Adrenal gland (tissue), 9 donors: ENCODE measurements at regions not wholly inside any gene's neighbourhood (a gene's known extent, or its start where the extent isn't known, plus 50 kb on each side); places are given as distances from the start of the nearest gene placed in this dataset.
A peak's percentile ranks its signal among the peaks of the same experiment; 100 is the strongest.

Experiments
- DNase-seq, 7 donors: peaks; one replicate each; pipeline ENCODE4 v3.0.0-alpha.2; 2019 to 2020
- H3K27ac ChIP-seq, 5 donors: fragments of 200-600 bp; sonication (generic) in 4 of 5; 1 replicate in 3 of 5; 2 replicates in 2 of 5; pipeline versions ENCODE4 v1.5.1 to v1.8.0; 2016 to 2020; ENCODE audit warnings: mild to moderate bottlenecking in 1 of 5
- H3K27me3 ChIP-seq: fragments of 200-600 bp; 2 replicates; pipeline ENCODE4 v1.8.0; 2021
- H3K36me3 ChIP-seq, 2 donors: fragments of 200-600 bp; replicated peaks in 1 of 2; 1 replicate in 1 of 2; 2 replicates in 1 of 2; pipeline versions ENCODE4 v1.5.1 to v1.8.0; 2018 to 2022
- H3K4me1 ChIP-seq, 2 donors: fragments of 200-600 bp; replicated peaks in 1 of 2; 1 replicate in 1 of 2; 2 replicates in 1 of 2; pipeline versions ENCODE4 v1.5.1 to v1.8.0; 2018 to 2021
- H3K4me3 ChIP-seq, 4 donors: fragments of 200-600 bp; sonication (generic) in 3 of 4; one replicate each; pipeline ENCODE4 v1.5.1; 2016 to 2018
- H3K9me3 ChIP-seq, 3 donors: fragments of 200-600 bp; sonication (generic) in 1 of 3; replicated peaks in 1 of 3; 1 replicate in 2 of 3; 2 replicates in 1 of 3; pipeline versions ENCODE4 v1.5.1 to v1.8.0; 2016 to 2021
- CTCF ChIP-seq, 6 experiments: fragments of 450-650 bp in 4 of 6; fragments of 200-600 bp in 2 of 6; sonication (generic) in 1 of 6; IDR thresholded peaks; 1 replicate in 5 of 6; 2 replicates in 1 of 6; pipeline versions ENCODE4 v1.5.1 to v1.8.0; 2016 to 2021; ENCODE audit warnings: antibody characterized with exemption in 6 of 6, mild to moderate bottlenecking in 2 of 6, moderate library complexity in 1 of 6
- POLR2A ChIP-seq, 2 donors: fragments of 450-650 bp; IDR thresholded peaks; one replicate each; pipeline ENCODE4 v1.6.1; 2017; ENCODE audit warnings: antibody characterized with exemption in 2 of 2, mild to moderate bottlenecking in 2 of 2, moderate library complexity in 1 of 2
- WGBS, 4 donors: extraction: QIAGEN DNeasy Blood & Tissue Kit in 2 of 4; methylation state at CpG; one replicate each; pipeline versions ENCODE4 v1.1.5 to v1.1.7; 2013 to 2017; 5-methylcytosine and 5-hydroxymethylcytosine counted together
- intact Hi-C, 2 donors: fragments of 100-400 bp; cut with DNase I; formaldehyde crosslinking; loops; one replicate each; pipeline versions ENCODE4 v1.14.1 to v1.15.0; 2022 to 2023
- donor health status: healthy with polysubstance abuse.
- donor health status: Bipolar disorder and iron deficiency.
- donor health status: DM: yes; HTN: yes; CAD: no.
- donor health status: DM: no; HTN: no; CAD: no.
- donor health status: DM: no; HTN: no; CAD: no.

- no peaks in the 10 kb centered on the region for H3K27me3 ChIP-seq
- H3K4me1 ChIP-seq = peaks cover 13 to 15% of the 10 kb centered on the region in 2 donors
- TF ChIP-seq POLR2A (IDR thresholded peaks at IDR 0.05) = peak in 1 of 2 donors; percentile 49
- TF ChIP-seq CTCF (IDR thresholded peaks at IDR 0.05) = no peak
- peak; percentile 83 to 94 (median 90) for DNase-seq
- WGBS, 4 donors = 21 to 38% (median 27%) methylated on average over 9 to 10 of the region's 10 CpGs
- no peaks in the 10 kb centered on the region for H3K36me3 ChIP-seq
- H3K27ac ChIP-seq = peak overlapping the region in 3 of 5 donors; percentile 20 to 63 (median 23)
- H3K9me3 ChIP-seq = no peaks in the 10 kb centered on the region
- intact Hi-C loops = no loop called here
- no peak overlapping the region for H3K4me3 ChIP-seq
Observed at GRCh38 chr2:237213315-237214022, 127.8 kb downstream of the COPS8 start.

GRCh38 chr2:237214030-237214675 lies 128.5 kb downstream of the COPS8 start:
- TF ChIP-seq CTCF (IDR thresholded peaks at IDR 0.05) = no peak
- no peak for TF ChIP-seq POLR2A (IDR thresholded peaks at IDR 0.05)
- WGBS, 4 donors = 67 to 76% (median 73%) methylated on average over 6 to 8 of the region's 8 CpGs
- Histone ChIP-seq H3K4me3 (no peak overlapping the region), H3K27me3 (no peaks in the 10 kb centered on the region), H3K9me3 (no peaks in the 10 kb centered on the region), H3K27ac (peak overlapping the region in 3 of 5 donors; percentile 20 to 63 (median 23)), H3K4me1 (peaks cover 13 to 15% of the 10 kb centered on the region in 2 donors), H3K36me3 (no peaks in the 10 kb centered on the region)
- peak in 1 of 7 donors; percentile 34 for DNase-seq
- intact Hi-C loops = no loop called here

- H3K27me3 ChIP-seq = no peaks in the 10 kb centered on the region
- no peak overlapping the region for H3K27ac ChIP-seq
- DNase-seq = no peak
- TF ChIP-seq POLR2A (IDR thresholded peaks at IDR 0.05) (no peak), CTCF (IDR thresholded peaks at IDR 0.05) (no peak)
- intact Hi-C loops = no loop called here
- H3K9me3 ChIP-seq = no peaks in the 10 kb centered on the region
- H3K4me1 ChIP-seq = peaks cover 13 to 15% of the 10 kb centered on the region in 2 donors
- no peaks in the 10 kb centered on the region for H3K36me3 ChIP-seq
- H3K4me3 ChIP-seq = no peak overlapping the region
- 84 to 96% (median 94%) methylated on average over 2 of the region's 2 CpGs for WGBS, 4 donors
Observed at GRCh38 chr2:237214963-237215362, 129.3 kb downstream of the COPS8 start.

- Histone ChIP-seq H3K4me3 (no peak overlapping the region), H3K27ac (no peak overlapping the region), H3K9me3 (no peaks in the 10 kb centered on the region), H3K4me1 (peaks cover 11 to 13% of the 10 kb centered on the region in 2 donors), H3K36me3 (no peaks in the 10 kb centered on the region), H3K27me3 (no peaks in the 10 kb centered on the region)
- DNase-seq = no peak
- intact Hi-C loops = no loop called here
- TF ChIP-seq POLR2A (IDR thresholded peaks at IDR 0.05) (no peak), CTCF (IDR thresholded peaks at IDR 0.05) (no peak)
- 83 to 94% (median 89%) methylated on average over 6 to 7 of the region's 7 CpGs for WGBS, 4 donors
Observed at GRCh38 chr2:237217995-237218616, 132.4 kb downstream of the COPS8 start.
